HL-60 (cell line): ENCODE measurements at regions not wholly inside any gene's neighbourhood (a gene's known extent, or its start where the extent isn't known, plus 50 kb on each side); places are given as distances from the start of the nearest gene placed in this dataset.

ENCODE experiments used
- CTCF ChIP-seq: IDR thresholded peaks from one replicate; pipeline ENCODE4 v1.5.1; 2011; ENCODE audit warnings: low read length, control low read depth, inconsistent platforms; ENCODE audit not compliant: insufficient read depth
- GABPA ChIP-seq: IDR thresholded peaks from 2 replicates; pipeline ENCODE4 v1.6.1; 2012; ENCODE audit warnings: low read depth

DNA sequence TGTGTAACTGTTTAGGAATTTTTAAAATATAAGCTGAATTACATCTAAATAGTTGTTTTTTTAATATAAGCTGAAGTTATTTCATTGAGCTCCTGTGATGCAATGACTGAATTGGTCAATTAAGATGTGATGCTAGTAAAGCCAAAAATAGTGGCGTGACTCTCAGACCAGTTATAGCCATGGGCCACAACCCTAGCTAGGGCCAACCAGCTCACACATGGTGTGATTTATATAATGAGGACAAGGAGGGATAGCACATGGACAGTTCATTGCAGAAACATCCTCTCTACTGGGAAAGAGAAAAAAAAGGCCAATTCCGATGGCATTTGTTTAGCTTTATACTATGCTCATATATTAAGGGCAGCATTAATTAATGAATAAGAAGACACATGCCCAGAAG is 119.3 kb upstream of the PROX1 start:
- no peak for TF ChIP-seq CTCF
- no peak for TF ChIP-seq GABPA
